Activated T-helper 9 cell treated with anti-CD3 and anti-CD28 coated beads, Interleukin-2, amount 50 U/mL, for 16 hours (primary cell): ENCODE measurements at regions not wholly inside any gene's neighbourhood (a gene's known extent, or its start where the extent isn't known, plus 50 kb on each side); places are given as distances from the start of the nearest gene placed in this dataset.

Source experiments
- DNase-seq: peaks from one replicate; pipeline ENCODE4 v3.0.0-alpha.2; 2020; ENCODE audit warnings: low read depth

- no peak for DNase-seq
Measured at GRCh38 chr12:92493816-92494215, 209.0 kb upstream of the PLEKHG7 start.

GRCh38 chr12:92492995-92493394 is 209.8 kb upstream of the PLEKHG7 start:
- DNase-seq, result no peak

- DNase-seq, result no peak
Measured at GRCh38 chr12:92492291-92492690, 210.5 kb upstream of the PLEKHG7 start.

GRCh38 chr12:92489781-92490180 is 213.0 kb upstream of the PLEKHG7 start:
- no peak for DNase-seq

- no peak for DNase-seq
Measured at GRCh38 chr12:92488735-92489134, 214.1 kb upstream of the PLEKHG7 start.

- DNase-seq, result no peak
Measured at GRCh38 chr12:92487138-92487485, 215.7 kb upstream of the PLEKHG7 start.

GRCh38 chr12:92486443-92487137 is 216.2 kb upstream of the PLEKHG7 start:
- no peak for DNase-seq

- no peak for DNase-seq
Measured at GRCh38 chr12:92485351-92486348, 217.1 kb upstream of the PLEKHG7 start.

GRCh38 chr12:92482599-92482998 is 220.2 kb upstream of the PLEKHG7 start:
- no peak for DNase-seq

GRCh38 chr12:92481066-92481465 is 221.7 kb upstream of the PLEKHG7 start:
- DNase-seq, result no peak

GRCh38 chr12:92478692-92479091 is 224.1 kb upstream of the PLEKHG7 start:
- no peak for DNase-seq

GRCh38 chr12:92476844-92477243 is 225.9 kb upstream of the PLEKHG7 start:
- DNase-seq, result no peak

GRCh38 chr12:92473564-92473963 is 229.2 kb upstream of the PLEKHG7 start:
- DNase-seq, result no peak

- no peak for DNase-seq
Measured at GRCh38 chr12:92472201-92472600, 230.6 kb upstream of the PLEKHG7 start.

GRCh38 chr12:92471551-92471950 is 231.2 kb upstream of the PLEKHG7 start:
- no peak for DNase-seq

- DNase-seq, result no peak
Measured at GRCh38 chr12:92470608-92471021, 232.2 kb upstream of the PLEKHG7 start.

GRCh38 chr12:92469837-92470236 is 233.0 kb upstream of the PLEKHG7 start:
- DNase-seq, result no peak

- DNase-seq, result no peak
Measured at GRCh38 chr12:92468358-92469020, 234.3 kb upstream of the PLEKHG7 start.

- DNase-seq, result no peak
Measured at GRCh38 chr12:92467886-92468285, 234.9 kb upstream of the PLEKHG7 start.

GRCh38 chr12:92466391-92467305 is 236.1 kb upstream of the PLEKHG7 start:
- DNase-seq, result no peak

- no peak for DNase-seq
Measured at GRCh38 chr12:92465786-92466295, 236.9 kb upstream of the PLEKHG7 start.
